GM12875 (cell line): ENCODE measurements at regions not wholly inside any gene's neighbourhood (a gene's known extent, or its start where the extent isn't known, plus 50 kb on each side); places are given as distances from the start of the nearest gene placed in this dataset.

Experiments
- H3K4me3 ChIP-seq: one replicate; pipeline ENCODE4 v1.5.1; 2011; ENCODE audit warnings: low read depth, low read length, control low read depth
- TF ChIP-seq, protein P1 (sequence below): IDR thresholded peaks from 2 replicates; pipeline ENCODE4 v1.5.1; 2011; ENCODE audit warnings: low read depth, mild to moderate bottlenecking, control low read depth, inconsistent platforms, low read length, moderate library complexity, borderline replicate concordance; ENCODE audit not compliant: insufficient read depth

DNA sequence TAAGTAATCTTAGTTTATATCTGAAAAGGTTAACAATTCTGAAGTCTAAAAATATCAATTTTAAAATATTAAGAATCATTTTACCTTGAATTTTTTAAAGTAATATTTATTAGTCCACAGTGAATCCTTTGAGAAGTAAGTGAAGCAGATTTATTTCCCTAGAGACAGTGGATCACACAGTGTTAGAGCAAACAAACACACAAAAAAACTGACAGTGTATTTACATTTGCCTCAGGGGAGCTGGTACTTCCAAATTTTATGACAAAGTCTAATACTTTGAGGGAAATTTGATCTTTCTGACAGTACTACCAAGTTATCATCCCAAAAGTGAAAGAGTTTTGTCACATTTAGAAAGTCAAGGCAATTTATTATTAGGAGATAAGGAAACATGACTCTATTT lies 1750.6 kb upstream of the CDH9 start:
- TF ChIP-seq, protein P1, sequence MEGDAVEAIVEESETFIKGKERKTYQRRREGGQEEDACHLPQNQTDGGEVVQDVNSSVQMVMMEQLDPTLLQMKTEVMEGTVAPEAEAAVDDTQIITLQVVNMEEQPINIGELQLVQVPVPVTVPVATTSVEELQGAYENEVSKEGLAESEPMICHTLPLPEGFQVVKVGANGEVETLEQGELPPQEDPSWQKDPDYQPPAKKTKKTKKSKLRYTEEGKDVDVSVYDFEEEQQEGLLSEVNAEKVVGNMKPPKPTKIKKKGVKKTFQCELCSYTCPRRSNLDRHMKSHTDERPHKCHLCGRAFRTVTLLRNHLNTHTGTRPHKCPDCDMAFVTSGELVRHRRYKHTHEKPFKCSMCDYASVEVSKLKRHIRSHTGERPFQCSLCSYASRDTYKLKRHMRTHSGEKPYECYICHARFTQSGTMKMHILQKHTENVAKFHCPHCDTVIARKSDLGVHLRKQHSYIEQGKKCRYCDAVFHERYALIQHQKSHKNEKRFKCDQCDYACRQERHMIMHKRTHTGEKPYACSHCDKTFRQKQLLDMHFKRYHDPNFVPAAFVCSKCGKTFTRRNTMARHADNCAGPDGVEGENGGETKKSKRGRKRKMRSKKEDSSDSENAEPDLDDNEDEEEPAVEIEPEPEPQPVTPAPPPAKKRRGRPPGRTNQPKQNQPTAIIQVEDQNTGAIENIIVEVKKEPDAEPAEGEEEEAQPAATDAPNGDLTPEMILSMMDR: no peak

DNA sequence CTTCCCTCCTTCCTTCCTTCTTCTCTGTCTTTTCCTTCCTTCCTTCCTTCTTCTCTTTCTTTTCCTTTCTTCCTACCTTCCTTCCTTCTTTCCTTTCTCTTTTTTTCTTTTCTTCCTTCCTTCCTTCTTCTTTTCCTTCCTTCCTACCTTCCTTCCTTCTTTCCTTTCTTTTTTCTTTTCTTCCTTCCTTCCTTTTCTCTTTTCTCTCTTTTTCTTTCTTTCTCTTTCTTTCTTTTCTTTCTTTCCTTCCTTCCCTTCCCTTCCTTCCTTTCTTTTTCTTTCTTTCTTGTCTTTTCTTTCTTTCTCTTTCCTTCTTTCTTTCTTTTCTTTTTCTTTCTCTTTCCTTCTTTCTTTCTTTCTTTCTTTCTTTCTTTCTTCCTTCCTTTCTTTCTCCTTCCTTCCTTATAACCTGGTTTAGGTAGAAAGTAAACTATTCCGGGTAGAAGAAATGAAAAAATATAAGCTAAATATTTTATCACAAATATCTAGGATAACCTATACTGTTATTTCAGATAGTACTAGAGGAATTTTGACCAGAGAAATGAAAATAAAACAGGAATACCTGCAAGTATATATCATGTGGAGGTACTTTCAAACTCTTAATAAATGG lies 1741.8 kb upstream of the CDH9 start:
- H3K4me3 ChIP-seq: no peak overlapping the region
- TF ChIP-seq, protein P1: no peak

More for the DNA sequence above, 1750.6 kb upstream of the CDH9 start:
- H3K4me3 ChIP-seq: no peak overlapping the region

DNA sequence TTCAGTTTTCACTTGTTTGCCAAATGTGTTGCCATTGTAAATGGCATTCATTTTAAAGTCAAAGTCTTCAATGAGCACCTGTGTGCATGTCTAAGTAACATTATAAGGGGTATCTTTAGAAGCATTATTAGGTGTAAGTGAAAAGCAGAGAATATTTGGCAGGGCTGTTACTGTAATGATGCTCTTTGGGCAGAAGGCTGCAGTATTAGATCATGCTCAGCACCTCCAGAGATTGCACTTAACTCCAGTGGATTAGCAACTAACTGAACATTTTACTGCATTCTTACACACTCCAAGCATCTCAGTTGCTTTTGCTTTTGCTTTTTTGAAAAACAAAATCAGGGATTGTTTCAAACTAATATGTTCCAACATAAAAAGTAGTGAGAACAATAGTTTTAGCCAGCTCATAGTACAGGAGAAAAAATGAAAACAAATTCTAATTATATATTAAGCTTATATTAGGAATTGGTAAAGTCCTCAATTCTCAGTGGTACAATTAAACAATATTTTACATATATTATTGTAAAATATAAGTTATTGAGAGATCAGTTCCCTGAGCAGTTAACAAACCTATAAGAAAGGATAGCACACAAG lies 1740.9 kb upstream of the CDH9 start:
- TF ChIP-seq, protein P1: no peak
- H3K4me3 ChIP-seq: no peak overlapping the region

DNA sequence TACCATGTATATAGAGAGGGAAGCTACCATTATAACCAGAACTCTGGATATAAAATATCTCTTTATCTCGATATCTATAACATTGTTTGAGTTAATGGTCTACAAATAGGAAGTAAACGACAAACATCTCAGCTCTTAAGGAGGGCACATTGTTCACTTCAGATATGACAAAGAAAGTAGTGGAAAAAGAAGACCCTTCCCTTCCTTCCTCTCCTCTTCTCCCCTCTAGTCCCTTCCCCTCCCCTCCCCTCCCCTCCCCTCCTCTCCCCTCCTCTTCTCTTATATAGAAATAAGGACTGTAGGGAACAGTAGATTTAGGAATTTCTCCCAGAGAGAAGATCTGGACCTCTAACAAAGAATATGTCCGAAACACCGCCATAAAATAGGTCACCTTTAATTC lies 1731.9 kb upstream of the CDH9 start:
- TF ChIP-seq, protein P1: no peak
- no peak overlapping the region for H3K4me3 ChIP-seq

DNA sequence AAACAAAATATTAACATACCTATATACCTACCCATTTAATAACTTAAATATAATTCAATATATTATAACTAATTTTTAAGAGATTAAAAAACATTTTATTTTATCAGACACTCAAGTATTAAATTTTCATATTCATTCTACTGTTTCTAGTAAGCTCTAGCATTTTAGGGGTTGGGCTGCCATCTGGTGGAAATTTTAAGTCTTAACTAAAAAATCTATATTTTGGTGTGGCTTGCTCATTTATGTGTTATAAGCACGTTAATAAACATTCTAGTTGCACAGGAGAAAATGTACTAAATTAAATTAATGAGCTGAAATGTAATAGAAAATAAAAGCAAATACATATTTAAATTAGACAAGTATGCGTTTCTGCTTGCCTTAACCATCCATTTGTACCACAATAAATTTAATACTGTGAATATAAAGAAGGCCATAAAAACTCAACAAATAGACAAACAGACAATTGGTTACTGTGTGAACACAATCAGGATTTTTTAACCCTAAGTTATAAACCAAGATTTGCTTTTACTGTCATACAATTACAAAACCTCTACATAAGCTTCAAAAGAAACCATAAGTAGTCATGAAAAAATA lies 1728.3 kb upstream of the CDH9 start:
- TF ChIP-seq, protein P1: no peak
- no peak overlapping the region for H3K4me3 ChIP-seq

- H3K4me3 ChIP-seq: no peak overlapping the region
- TF ChIP-seq, protein P1: no peak
Observed at GRCh38 chr5:28751396-28751795, 1713.0 kb upstream of the CDH9 start.

- no peak overlapping the region for H3K4me3 ChIP-seq
- TF ChIP-seq, protein P1: no peak
Observed at GRCh38 chr5:28750251-28750650, 1711.9 kb upstream of the CDH9 start.
